Fibroblast of villous mesenchyme (primary cell): ENCODE measurements at regions not wholly inside any gene's neighbourhood (a gene's known extent, or its start where the extent isn't known, plus 50 kb on each side); places are given as distances from the start of the nearest gene placed in this dataset.

ENCODE experiments used
- DNase-seq: peaks from one replicate; pipeline ENCODE4 v3.0.0-alpha.2; 2010; ENCODE audit warnings: low read depth
- H3K4me3 ChIP-seq: 2 replicates; pipeline ENCODE4 v1.5.1; 2011; ENCODE audit warnings: low read depth, mild to moderate bottlenecking, low read length
- CTCF ChIP-seq: IDR thresholded peaks from 2 replicates; pipeline ENCODE4 v1.5.1; 2012; ENCODE audit warnings: low read depth, mild to moderate bottlenecking, low read length; ENCODE audit not compliant: insufficient read depth

- no peak for DNase-seq
- H3K4me3 ChIP-seq = no peak overlapping the region
- no peak for TF ChIP-seq CTCF
Measured at GRCh38 chr9:119951591-119951990, 582.4 kb upstream of the BRINP1 start.

- no peak for TF ChIP-seq CTCF
- no peak overlapping the region for H3K4me3 ChIP-seq
- peak; percentile 17 for DNase-seq
Measured at GRCh38 chr9:119951090-119951489, 581.9 kb upstream of the BRINP1 start.

GRCh38 chr9:119945686-119946085 is 576.5 kb upstream of the BRINP1 start:
- H3K4me3 ChIP-seq = no peak overlapping the region
- no peak for TF ChIP-seq CTCF
- DNase-seq = no peak

GRCh38 chr9:119941091-119941490 is 571.9 kb upstream of the BRINP1 start:
- no peak overlapping the region for H3K4me3 ChIP-seq
- no peak for DNase-seq
- no peak for TF ChIP-seq CTCF

- no peak for TF ChIP-seq CTCF
- no peak overlapping the region for H3K4me3 ChIP-seq
- no peak for DNase-seq
Measured at GRCh38 chr9:119938871-119939270, 569.6 kb upstream of the BRINP1 start.

GRCh38 chr9:119934497-119934896 is 565.3 kb upstream of the BRINP1 start:
- H3K4me3 ChIP-seq = no peak overlapping the region
- DNase-seq = no peak
- TF ChIP-seq CTCF = no peak

GRCh38 chr9:119933191-119933590 is 564.0 kb upstream of the BRINP1 start:
- no peak for DNase-seq
- no peak for TF ChIP-seq CTCF
- no peak overlapping the region for H3K4me3 ChIP-seq
